Transverse colon (tissue), 4 donors: ENCODE measurements at regions not wholly inside any gene's neighbourhood (a gene's known extent, or its start where the extent isn't known, plus 50 kb on each side); places are given as distances from the start of the nearest gene placed in this dataset.
A peak's percentile ranks its signal among the peaks of the same experiment; 100 is the strongest.

Source experiments
- DNase-seq: peaks from one replicate; pipeline ENCODE4 v3.0.0-alpha.2; 2019
- H3K27ac ChIP-seq, 4 donors: fragments of 200-600 bp; sonication (generic); 2 replicates each; pipeline ENCODE4 v1.5.1; 2016 to 2018; ENCODE audit warnings: inconsistent platforms in 4 of 4
- H3K27me3 ChIP-seq: fragments of 200-600 bp; sonication (generic); 2 replicates; pipeline ENCODE4 v1.5.1; 2017; ENCODE audit warnings: inconsistent platforms
- H3K36me3 ChIP-seq, 4 donors: fragments of 200-600 bp; sonication (generic); 2 replicates each; pipeline ENCODE4 v1.5.1; 2017 to 2019; ENCODE audit warnings: inconsistent platforms in 4 of 4
- H3K4me1 ChIP-seq, 4 donors: fragments of 200-600 bp; sonication (generic); 2 replicates each; pipeline ENCODE4 v1.5.1; 2017 to 2020; ENCODE audit warnings: inconsistent platforms in 4 of 4
- H3K4me3 ChIP-seq, 4 donors: fragments of 200-600 bp; sonication (generic); 1 replicate in 1 of 4; 2 replicates in 3 of 4; pipeline versions ENCODE4 v1.5.1 to v1.6.1; 2017 to 2019; ENCODE audit warnings: inconsistent platforms in 4 of 4
- H3K9me3 ChIP-seq, 2 donors: fragments of 200-600 bp; sonication (generic); 2 replicates each; pipeline ENCODE4 v1.5.1; 2017 to 2019; ENCODE audit warnings: inconsistent platforms in 2 of 2
- CTCF ChIP-seq, 5 experiments: fragments of 200-600 bp in 3 of 5; fragments of 450-650 bp in 2 of 5; sonication (generic) in 3 of 5; IDR thresholded peaks; 1 replicate in 2 of 5; 2 replicates in 3 of 5; pipeline ENCODE4 v1.5.1; 2016 to 2017; ENCODE audit warnings: antibody characterized with exemption in 5 of 5, inconsistent platforms in 3 of 5, mild to moderate bottlenecking in 2 of 5, moderate library complexity in 1 of 5
- EP300 ChIP-seq: sonication (generic); formaldehyde crosslinking; IDR thresholded peaks from one replicate; pipeline ENCODE4 v1.6.1; 2017; ENCODE audit warnings: antibody characterized with exemption, low read depth
- POLR2A ChIP-seq: fragments of 450-650 bp; IDR thresholded peaks from one replicate; pipeline ENCODE4 v1.6.1; 2016; ENCODE audit warnings: antibody characterized with exemption, mild to moderate bottlenecking, moderate library complexity
- POLR2AphosphoS5 ChIP-seq, 3 donors: sonication (generic); formaldehyde crosslinking; IDR thresholded peaks; one replicate each; pipeline ENCODE4 v1.6.1; 2016; ENCODE audit warnings: antibody characterized with exemption in 3 of 3
- WGBS, 2 donors: methylation state at CpG; one replicate each; pipeline ENCODE4 v1.1.5; 2018; ENCODE audit warnings: low coverage in 1 of 2; 5-methylcytosine and 5-hydroxymethylcytosine counted together
- in situ Hi-C, 4 donors: fragments of 200-750 bp; cut with MboI; loops; one replicate each; pipeline versions ENCODE4 v1.15.0 to v1.15.1; 2017; ENCODE audit warnings: low sequenced_read_pairs in 3 of 4, low pct_ligation_motif_present in 1 of 4, low pct_unique_long_range_greater_than_20kb in 1 of 4
- intact Hi-C: fragments of 100-400 bp; cut with DNase I; formaldehyde crosslinking; loops from one replicate; pipeline ENCODE4 v1.15.1; 2023; ENCODE audit warnings: low total_unique reads

DNA sequence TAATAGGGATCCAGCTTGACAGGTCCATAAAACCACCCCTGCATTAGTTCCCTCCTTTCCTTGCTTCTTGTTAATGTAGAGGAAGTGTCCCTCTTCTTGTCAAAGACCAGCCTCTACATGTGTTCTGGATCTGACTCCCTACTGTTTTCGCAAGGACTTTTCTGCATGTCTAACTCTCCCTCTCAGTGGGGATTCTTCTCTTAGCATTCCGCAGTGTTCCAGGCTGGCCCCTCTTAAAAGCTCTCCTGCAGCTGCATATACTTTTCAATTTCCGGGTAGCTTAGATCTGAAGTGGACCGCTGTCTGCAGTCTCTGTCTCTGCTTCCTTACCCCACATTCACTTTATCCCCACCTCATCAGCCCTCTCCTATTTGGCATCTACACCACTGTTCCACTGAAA, 96.1 kb upstream of the MAN1A1 start:
- TF ChIP-seq POLR2A (no peak), CTCF (IDR thresholded peaks at IDR 0.05) (no peak), EP300 (no peak), POLR2AphosphoS5 (IDR thresholded peaks at IDR 0.05) (no peak)
- Histone ChIP-seq H3K4me3 (no peak overlapping the region), H3K4me1 (peaks cover 13 to 35% (median 19%) of the 10 kb centered on the region in 4 donors), H3K9me3 (no peaks in the 10 kb centered on the region), H3K27ac (peak overlapping the region in 3 of 4 donors; percentile 51 to 67 (median 62)), H3K27me3 (no peaks in the 10 kb centered on the region), H3K36me3 (no peaks in the 10 kb centered on the region)
- intact Hi-C loops (no loop called here), in situ Hi-C loops (no loop called here)
- DNase-seq: no peak
- WGBS, 2 donors: 94 to 96% methylated on average over 4 of the region's 4 CpGs

- intact Hi-C loops: no loop called here
- WGBS, 2 donors: 68 to 72% methylated on average over 4 of the region's 4 CpGs
- Histone ChIP-seq H3K36me3 (no peaks in the 10 kb centered on the region), H3K4me3 (no peak overlapping the region), H3K9me3 (no peaks in the 10 kb centered on the region), H3K27me3 (no peaks in the 10 kb centered on the region), H3K4me1 (peaks cover 13 to 35% (median 19%) of the 10 kb centered on the region in 4 donors), H3K27ac (peak overlapping the region in 2 of 4 donors; percentile 0 to 29)
- TF ChIP-seq EP300 (no peak), CTCF (IDR thresholded peaks at IDR 0.05) (no peak), POLR2AphosphoS5 (IDR thresholded peaks at IDR 0.05) (no peak), POLR2A (no peak)
- no peak for DNase-seq
- in situ Hi-C loops: no loop called here
Observed at GRCh38 chr6:119444642-119445557, 95.3 kb upstream of the MAN1A1 start.

GRCh38 chr6:119443993-119444641, 94.6 kb upstream of the MAN1A1 start:
- TF ChIP-seq EP300 (no peak), CTCF (IDR thresholded peaks at IDR 0.05) (no peak), POLR2AphosphoS5 (IDR thresholded peaks at IDR 0.05) (no peak), POLR2A (no peak)

GRCh38 chr6:119442776-119443184, 93.2 kb upstream of the MAN1A1 start:
- peak; percentile 48 for DNase-seq
- 51 to 69% methylated on average over 7 to 9 of the region's 9 CpGs for WGBS, 2 donors
- H3K36me3 ChIP-seq: no peaks in the 10 kb centered on the region
- no peaks in the 10 kb centered on the region for H3K27me3 ChIP-seq
- peaks cover 13 to 27% (median 19%) of the 10 kb centered on the region in 4 donors for H3K4me1 ChIP-seq
- in situ Hi-C loops: no loop called here
- H3K9me3 ChIP-seq: no peaks in the 10 kb centered on the region
- no peak overlapping the region for H3K4me3 ChIP-seq
- peak overlapping the region in 3 of 4 donors; percentile 5 to 59 (median 45) for H3K27ac ChIP-seq
- intact Hi-C loops: no loop called here
- TF ChIP-seq CTCF (IDR thresholded peaks at IDR 0.05) (no peak), POLR2AphosphoS5 (IDR thresholded peaks at IDR 0.05) (peak in 1 of 3 donors; percentile 11), POLR2A (no peak), EP300 (peak; percentile 39)

More at GRCh38 chr6:119443993-119444641, 94.6 kb upstream of the MAN1A1 start:
- intact Hi-C loops: no loop called here
- H3K27ac ChIP-seq: peak overlapping the region in 2 of 4 donors; percentile 0 to 29
- H3K27me3 ChIP-seq: no peaks in the 10 kb centered on the region
- H3K9me3 ChIP-seq: no peaks in the 10 kb centered on the region
- in situ Hi-C loops: no loop called here
- peaks cover 13 to 33% (median 19%) of the 10 kb centered on the region in 4 donors for H3K4me1 ChIP-seq
- no peak for DNase-seq
- WGBS, 2 donors: 77 to 82% methylated on average over 7 of the region's 7 CpGs
- no peaks in the 10 kb centered on the region for H3K36me3 ChIP-seq
- H3K4me3 ChIP-seq: no peak overlapping the region
